H9 (cell line): ENCODE measurements at regions not wholly inside any gene's neighbourhood (a gene's known extent, or its start where the extent isn't known, plus 50 kb on each side); places are given as distances from the start of the nearest gene placed in this dataset.

Experiments
- DNase-seq: peaks from one replicate; pipeline ENCODE4 v3.0.0-alpha.2; 2017
- H2AFZ ChIP-seq: one replicate; pipeline ENCODE4 v1.6.1; 2013; ENCODE audit warnings: mild to moderate bottlenecking, low read length, control low read depth, moderate library complexity
- H2AK5ac ChIP-seq: 2 replicates; pipeline ENCODE4 v1.6.1; 2013; ENCODE audit warnings: low read length, control low read depth, mixed read lengths; ENCODE audit not compliant: insufficient read length
- H2BK120ac ChIP-seq: one replicate; pipeline ENCODE4 v1.6.1; 2013; ENCODE audit warnings: low read depth, mild to moderate bottlenecking, low read length, control low read depth, inconsistent platforms; ENCODE audit not compliant: poor library complexity, severe bottlenecking
- H2BK12ac ChIP-seq: 2 replicates; pipeline ENCODE4 v1.6.1; 2013; ENCODE audit warnings: low read length, control low read depth, mixed read lengths, low read depth; ENCODE audit not compliant: insufficient read length
- H2BK15ac ChIP-seq: 2 replicates; pipeline ENCODE4 v1.6.1; 2013; ENCODE audit warnings: low read depth, low read length, control low read depth
- H2BK20ac ChIP-seq: one replicate; pipeline ENCODE4 v1.6.1; 2013; ENCODE audit warnings: low read depth, mild to moderate bottlenecking, low read length, control low read depth, inconsistent platforms; ENCODE audit not compliant: poor library complexity, severe bottlenecking
- H2BK5ac ChIP-seq: 2 replicates; pipeline ENCODE4 v1.6.1; 2013; ENCODE audit warnings: low read length, control low read depth, mixed read lengths; ENCODE audit not compliant: insufficient read length
- H3K14ac ChIP-seq: 2 replicates; pipeline ENCODE4 v1.6.1; 2013; ENCODE audit warnings: low read length, control low read depth; ENCODE audit not compliant: insufficient read depth
- H3K18ac ChIP-seq: 2 replicates; pipeline ENCODE4 v1.6.1; 2013; ENCODE audit warnings: low read depth, mild to moderate bottlenecking, mixed read lengths, low read length, control low read depth; ENCODE audit not compliant: insufficient read length
- H3K23ac ChIP-seq: 2 replicates; pipeline ENCODE4 v1.6.1; 2013; ENCODE audit warnings: low read length, control low read depth, mixed read lengths, low read depth; ENCODE audit not compliant: insufficient read length
- H3K23me2 ChIP-seq: 2 replicates; pipeline ENCODE4 v1.6.1; 2013; ENCODE audit warnings: low read depth, mild to moderate bottlenecking, mixed read lengths, low read length, control low read depth; ENCODE audit not compliant: insufficient read length, poor library complexity, severe bottlenecking
- H3K27ac ChIP-seq: 2 replicates; pipeline ENCODE4 v1.5.1; 2013; ENCODE audit warnings: low read length, control low read depth, mixed read lengths, low read depth; ENCODE audit not compliant: insufficient read length
- H3K27me3 ChIP-seq: 2 replicates; pipeline ENCODE4 v1.6.1; 2013; ENCODE audit warnings: low read length, control low read depth, inconsistent platforms; ENCODE audit not compliant: insufficient read depth
- H3K4ac ChIP-seq: 2 replicates; pipeline ENCODE4 v1.6.1; 2013; ENCODE audit warnings: low read depth, mild to moderate bottlenecking, control low read depth, inconsistent platforms, low read length, moderate library complexity
- H3K4me1 ChIP-seq: 2 replicates; pipeline ENCODE4 v1.6.1; 2013; ENCODE audit warnings: low read length, control low read depth, inconsistent platforms; ENCODE audit not compliant: insufficient read depth
- H3K4me2 ChIP-seq: 2 replicates; pipeline ENCODE4 v1.6.1; 2013; ENCODE audit warnings: low read length, control low read depth, mixed read lengths; ENCODE audit not compliant: insufficient read length, insufficient read depth
- H3K56ac ChIP-seq: 2 replicates; pipeline ENCODE4 v1.6.1; 2013; ENCODE audit warnings: low read depth, mild to moderate bottlenecking, mixed read lengths, low read length, control low read depth; ENCODE audit not compliant: insufficient read length
- H3K79me1 ChIP-seq: 2 replicates; pipeline ENCODE4 v1.6.1; 2013; ENCODE audit warnings: low read depth, mild to moderate bottlenecking, moderate library complexity, low read length, control low read depth, inconsistent platforms; ENCODE audit not compliant: insufficient read depth, poor library complexity, severe bottlenecking
- H3K79me2 ChIP-seq: 2 replicates; pipeline ENCODE4 v1.6.1; 2013; ENCODE audit warnings: low read length, control low read depth, inconsistent platforms; ENCODE audit not compliant: insufficient read depth
- H3K9ac ChIP-seq: 2 replicates; pipeline ENCODE4 v1.6.1; 2013; ENCODE audit warnings: low read length, control low read depth, mixed read lengths; ENCODE audit not compliant: insufficient read length; ENCODE audit errors: extremely low read depth
- H3K9me3 ChIP-seq: one replicate; pipeline ENCODE4 v1.6.1; 2013; ENCODE audit warnings: low read depth, low read length, inconsistent platforms; ENCODE audit not compliant: control insufficient read depth
- H3T11ph ChIP-seq: one replicate; pipeline ENCODE4 v1.6.1; 2013; ENCODE audit warnings: mild to moderate bottlenecking, low read length, control low read depth, inconsistent platforms
- H4K20me1 ChIP-seq: one replicate; pipeline ENCODE4 v1.6.1; 2013; ENCODE audit not compliant: control insufficient read depth, insufficient read length, insufficient read depth
- H4K5ac ChIP-seq: 2 replicates; pipeline ENCODE4 v1.6.1; 2013; ENCODE audit warnings: low read depth, mild to moderate bottlenecking, mixed read lengths, low read length, control low read depth; ENCODE audit not compliant: insufficient read length
- H4K8ac ChIP-seq: replicated peaks from 2 replicates; pipeline ENCODE4 v1.6.1; 2013; ENCODE audit warnings: low read length, control low read depth, mixed read lengths, low read depth; ENCODE audit not compliant: insufficient read length
- H4K91ac ChIP-seq: 2 replicates; pipeline ENCODE4 v1.6.1; 2013; ENCODE audit warnings: low read depth, mild to moderate bottlenecking, moderate library complexity, mixed read lengths, low read length, control low read depth; ENCODE audit not compliant: insufficient read length
- H3K27ac Mint-ChIP-seq, 3 experiments: 2 replicates in 2 of 3; 3 replicates in 1 of 3; pipeline ENCODE4 v1.8.0; 2020 to 2021; ENCODE audit warnings: mixed read lengths in 3 of 3, mild to moderate bottlenecking in 1 of 3, moderate library complexity in 1 of 3
- H3K27me3 Mint-ChIP-seq: 2 replicates; pipeline ENCODE4 v1.8.0; 2021; ENCODE audit warnings: low read depth, mild to moderate bottlenecking, moderate library complexity, mixed read lengths
- H3K36me3 Mint-ChIP-seq, 3 experiments: 2 replicates in 2 of 3; 3 replicates in 1 of 3; pipeline ENCODE4 v1.8.0; 2020 to 2021; ENCODE audit warnings: low read depth in 3 of 3, mixed read lengths in 3 of 3; ENCODE audit not compliant: insufficient read depth in 1 of 3
- H3K4me1 Mint-ChIP-seq, 2 experiments: 2 replicates each; pipeline ENCODE4 v1.8.0; 2020; ENCODE audit warnings: mixed read lengths in 2 of 2
- H3K4me3 Mint-ChIP-seq, 2 experiments: 2 replicates in 1 of 2; 3 replicates in 1 of 2; pipeline ENCODE4 v1.8.0; 2020 to 2021; ENCODE audit warnings: mild to moderate bottlenecking in 2 of 2, mixed read lengths in 2 of 2, moderate library complexity in 1 of 2
- H3K9me3 Mint-ChIP-seq, 2 experiments: 2 replicates in 1 of 2; 3 replicates in 1 of 2; pipeline ENCODE4 v1.8.0; 2020; ENCODE audit warnings: mild to moderate bottlenecking in 2 of 2, mixed read lengths in 2 of 2, moderate library complexity in 1 of 2
- CTCF ChIP-seq: fragments of 200-600 bp; sonication (generic); conservative IDR thresholded peaks from 3 replicates; pipeline ENCODE4 v1.8.0; 2021; ENCODE audit warnings: antibody characterized with exemption, mild to moderate bottlenecking
- WGBS: extraction: QIAGEN DNeasy Blood & Tissue Kit; methylation state at CpG from one replicate; pipeline ENCODE4 v1.1.7; 2013; ENCODE audit warnings: missing lambda C conversion rate, low lambda C conversion rate, mixed read lengths; ENCODE audit not compliant: insufficient read length; ENCODE audit errors: extremely low coverage; 5-methylcytosine and 5-hydroxymethylcytosine counted together

GRCh38 chr4:107408968-107409367 is 311.1 kb downstream of the PAPSS1 start:
- H4K20me1 ChIP-seq, result no peaks in the 10 kb centered on the region
- no peak overlapping the region for H3K4ac ChIP-seq
- no peak overlapping the region for H2BK20ac ChIP-seq
- no peak overlapping the region for H2AK5ac ChIP-seq
- H3K56ac ChIP-seq, result no peak overlapping the region
- no peak overlapping the region for H3K18ac ChIP-seq
- Mint-ChIP-seq H3K9me3 (peaks cover 16 to 18% of the 10 kb centered on the region in 2 experiments), H3K4me3 (no peak overlapping the region), H3K27me3 (peaks cover 2% of the 10 kb centered on the region; the same call in 1 of the 2 replicates), H3K27ac (no peak overlapping the region), H3K36me3 (peaks cover 0 to 11% (median 5%) of the 10 kb centered on the region in 3 experiments; a peak in 3 of 7 replicates), H3K4me1 (peaks cover 0 to 2% of the 10 kb centered on the region in 2 experiments; a peak in 1 of 4 replicates)
- no peak overlapping the region for H3K27ac ChIP-seq
- no peak for TF ChIP-seq CTCF
- H4K91ac ChIP-seq, result no peak overlapping the region
- H3K4me2 ChIP-seq, result no peak overlapping the region
- H3K79me1 ChIP-seq, result no peaks in the 10 kb centered on the region
- no peaks in the 10 kb centered on the region for H3K79me2 ChIP-seq
- no peak overlapping the region for H3K14ac ChIP-seq
- no peak for DNase-seq
- WGBS, result no CpG with 5 or more reads among the region's 2 CpGs
- no peaks in the 10 kb centered on the region for H3K23me2 ChIP-seq
- H3K23ac ChIP-seq, result no peak overlapping the region
- H2AFZ ChIP-seq, result no peak overlapping the region
- no peak overlapping the region for H4K5ac ChIP-seq
- H3K27me3 ChIP-seq, result no peaks in the 10 kb centered on the region
- H2BK12ac ChIP-seq, result no peak overlapping the region
- no peak overlapping the region for H4K8ac ChIP-seq
- H2BK120ac ChIP-seq, result no peak overlapping the region
- no peak overlapping the region for H3K9ac ChIP-seq
- H2BK5ac ChIP-seq, result no peak overlapping the region
- no peaks in the 10 kb centered on the region for H3K9me3 ChIP-seq
- no peaks in the 10 kb centered on the region for H3K4me1 ChIP-seq
- H2BK15ac ChIP-seq, result no peak overlapping the region
- no peak overlapping the region for H3T11ph ChIP-seq
